ENCODE measurements at regions not wholly inside any gene's neighbourhood (a gene's known extent, or its start where the extent isn't known, plus 50 kb on each side); places are given as distances from the start of the nearest gene placed in this dataset.

DNA sequence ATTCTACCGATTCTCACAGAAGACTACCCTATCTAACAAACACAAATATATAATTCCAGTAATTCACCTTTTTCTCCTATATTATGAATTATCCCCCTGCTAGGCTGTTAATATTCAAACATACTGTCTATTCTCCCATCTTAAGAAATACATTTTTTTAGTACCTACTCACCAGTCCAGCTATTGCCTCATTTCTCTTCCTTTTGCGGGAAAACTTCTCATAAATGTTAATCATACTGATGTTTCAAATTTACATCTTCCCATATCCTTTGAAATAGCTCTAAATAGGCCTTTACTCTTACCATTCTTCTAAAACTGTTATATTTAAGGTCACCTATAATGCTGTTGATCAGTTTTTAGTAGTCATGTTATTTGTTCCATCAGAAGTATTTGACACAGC, 759.1 kb upstream of the SLIT2 start:
- TF ChIP-seq POLR2AphosphoS5 (IDR thresholded peaks at IDR 0.05) = no peak
- TF ChIP-seq, protein P1, sequence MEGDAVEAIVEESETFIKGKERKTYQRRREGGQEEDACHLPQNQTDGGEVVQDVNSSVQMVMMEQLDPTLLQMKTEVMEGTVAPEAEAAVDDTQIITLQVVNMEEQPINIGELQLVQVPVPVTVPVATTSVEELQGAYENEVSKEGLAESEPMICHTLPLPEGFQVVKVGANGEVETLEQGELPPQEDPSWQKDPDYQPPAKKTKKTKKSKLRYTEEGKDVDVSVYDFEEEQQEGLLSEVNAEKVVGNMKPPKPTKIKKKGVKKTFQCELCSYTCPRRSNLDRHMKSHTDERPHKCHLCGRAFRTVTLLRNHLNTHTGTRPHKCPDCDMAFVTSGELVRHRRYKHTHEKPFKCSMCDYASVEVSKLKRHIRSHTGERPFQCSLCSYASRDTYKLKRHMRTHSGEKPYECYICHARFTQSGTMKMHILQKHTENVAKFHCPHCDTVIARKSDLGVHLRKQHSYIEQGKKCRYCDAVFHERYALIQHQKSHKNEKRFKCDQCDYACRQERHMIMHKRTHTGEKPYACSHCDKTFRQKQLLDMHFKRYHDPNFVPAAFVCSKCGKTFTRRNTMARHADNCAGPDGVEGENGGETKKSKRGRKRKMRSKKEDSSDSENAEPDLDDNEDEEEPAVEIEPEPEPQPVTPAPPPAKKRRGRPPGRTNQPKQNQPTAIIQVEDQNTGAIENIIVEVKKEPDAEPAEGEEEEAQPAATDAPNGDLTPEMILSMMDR (IDR thresholded peaks at IDR 0.05) = no peak
- TF ChIP-seq EP300 (IDR thresholded peaks at IDR 0.05; ENCODE audit: low read depth) = no peak
- TF ChIP-seq POLR2A (IDR thresholded peaks at IDR 0.05) = no peak

Data from transverse colon (tissue), 4 donors.